ENCODE measurements at regions not wholly inside any gene's neighbourhood (a gene's known extent, or its start where the extent isn't known, plus 50 kb on each side); places are given as distances from the start of the nearest gene placed in this dataset.

DNA sequence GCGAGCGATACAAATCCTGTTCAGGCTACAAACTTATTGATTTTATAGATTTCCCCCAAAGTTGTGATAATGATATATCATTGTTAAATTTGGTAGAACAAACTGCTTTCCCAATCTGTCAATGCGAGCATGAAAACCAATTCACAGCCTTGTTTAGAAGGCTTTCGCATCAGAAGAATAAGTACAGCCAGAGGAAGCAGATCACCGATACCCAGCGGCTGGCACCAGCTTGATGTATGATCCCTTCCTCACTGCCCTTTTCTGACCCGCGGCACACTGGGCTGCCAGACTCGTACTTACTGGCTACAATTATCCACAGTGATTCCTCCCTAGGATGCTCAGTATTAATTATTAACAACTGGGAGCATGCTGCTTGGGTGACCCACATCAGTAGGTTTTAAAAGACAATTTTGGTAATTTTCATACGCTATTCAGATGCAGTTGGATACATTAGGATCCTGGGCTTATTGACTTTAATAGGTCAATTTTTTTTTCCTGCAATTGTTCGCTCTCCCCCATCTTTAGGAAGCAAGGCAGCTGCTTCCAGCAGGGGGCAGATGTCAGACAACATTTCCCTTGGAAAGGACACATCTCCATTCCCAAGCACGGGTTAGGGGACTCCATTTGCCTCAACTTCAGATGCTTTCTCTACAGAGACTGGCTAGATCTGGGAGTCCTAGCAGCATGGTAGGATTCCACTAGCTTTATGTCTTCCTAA is 582.7 kb upstream of the PSMD7 start:
- TF ChIP-seq, protein P1, sequence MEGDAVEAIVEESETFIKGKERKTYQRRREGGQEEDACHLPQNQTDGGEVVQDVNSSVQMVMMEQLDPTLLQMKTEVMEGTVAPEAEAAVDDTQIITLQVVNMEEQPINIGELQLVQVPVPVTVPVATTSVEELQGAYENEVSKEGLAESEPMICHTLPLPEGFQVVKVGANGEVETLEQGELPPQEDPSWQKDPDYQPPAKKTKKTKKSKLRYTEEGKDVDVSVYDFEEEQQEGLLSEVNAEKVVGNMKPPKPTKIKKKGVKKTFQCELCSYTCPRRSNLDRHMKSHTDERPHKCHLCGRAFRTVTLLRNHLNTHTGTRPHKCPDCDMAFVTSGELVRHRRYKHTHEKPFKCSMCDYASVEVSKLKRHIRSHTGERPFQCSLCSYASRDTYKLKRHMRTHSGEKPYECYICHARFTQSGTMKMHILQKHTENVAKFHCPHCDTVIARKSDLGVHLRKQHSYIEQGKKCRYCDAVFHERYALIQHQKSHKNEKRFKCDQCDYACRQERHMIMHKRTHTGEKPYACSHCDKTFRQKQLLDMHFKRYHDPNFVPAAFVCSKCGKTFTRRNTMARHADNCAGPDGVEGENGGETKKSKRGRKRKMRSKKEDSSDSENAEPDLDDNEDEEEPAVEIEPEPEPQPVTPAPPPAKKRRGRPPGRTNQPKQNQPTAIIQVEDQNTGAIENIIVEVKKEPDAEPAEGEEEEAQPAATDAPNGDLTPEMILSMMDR (IDR thresholded peaks at IDR 0.05), result peak; percentile 41
- TF ChIP-seq TCF12 (IDR thresholded peaks at IDR 0.05) (no peak), EP300 (IDR thresholded peaks at IDR 0.05; ENCODE audit: borderline replicate concordance in 1 of 2, low read depth in 1 of 2, low read length in 1 of 2) (no peak), TEAD4 (IDR thresholded peaks at IDR 0.05; ENCODE audit: borderline replicate concordance, insufficient read depth) (no peak), NFIC (IDR thresholded peaks at IDR 0.05; ENCODE audit: borderline replicate concordance) (no peak), POLR2AphosphoS5 (IDR thresholded peaks at IDR 0.05; ENCODE audit: low read depth, low read length) (no peak), SIN3A (IDR thresholded peaks at IDR 0.05; ENCODE audit: borderline replicate concordance, low read depth, low read length) (no peak), RAD21 (IDR thresholded peaks at IDR 0.05; ENCODE audit: low read length) (peak; percentile 56), RXRA (IDR thresholded peaks at IDR 0.05; ENCODE audit: borderline replicate concordance, low read depth) (no peak), REST (IDR thresholded peaks at IDR 0.05; ENCODE audit: low read depth, low read length) (no peak), MAX (IDR thresholded peaks at IDR 0.05; ENCODE audit: low read depth) (no peak), SMC3 (IDR thresholded peaks at IDR 0.05; ENCODE audit: low read depth, low read length) (peak; percentile 40; the same call in 1 of the 2 replicates), YY1 (IDR thresholded peaks at IDR 0.05; ENCODE audit: low read depth) (no peak)

All from SK-N-SH (cell line).